NCI-H1092 (cell line): ENCODE measurements at regions not wholly inside any gene's neighbourhood (a gene's known extent, or its start where the extent isn't known, plus 50 kb on each side); places are given as distances from the start of the nearest gene placed in this dataset.
A peak's percentile ranks its signal among the peaks of the same experiment; 100 is the strongest.

Source experiments
- DNase-seq: peaks from one replicate; lab custom pipeline; 2025; lab: John Stamatoyannopoulos, UW

- no peak for DNase-seq
Measured at GRCh38 chr3:162538906-162539305, 1042.3 kb downstream of the OTOL1 start.

DNA sequence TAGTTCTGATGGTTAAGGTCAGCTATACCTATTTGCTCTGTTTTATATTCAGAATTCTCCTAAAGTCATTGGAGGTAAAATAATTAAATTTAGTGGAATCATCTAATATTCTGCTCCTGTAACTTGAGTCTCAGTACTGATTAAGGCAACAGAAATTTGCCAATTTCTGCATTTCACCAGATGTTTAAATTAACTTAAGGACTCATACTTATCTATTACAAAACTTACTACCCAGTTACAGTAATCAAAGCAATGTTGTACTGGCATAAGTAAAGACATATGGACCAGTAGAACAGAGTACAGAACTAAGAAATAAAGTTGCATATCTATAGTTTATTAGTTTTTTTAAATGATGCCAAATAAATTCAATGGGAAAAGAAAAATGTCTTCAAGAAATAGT is 1043.8 kb downstream of the OTOL1 start:
- DNase-seq: no peak

GRCh38 chr3:162541923-162542322 is 1045.3 kb downstream of the OTOL1 start:
- DNase-seq: no peak

DNA sequence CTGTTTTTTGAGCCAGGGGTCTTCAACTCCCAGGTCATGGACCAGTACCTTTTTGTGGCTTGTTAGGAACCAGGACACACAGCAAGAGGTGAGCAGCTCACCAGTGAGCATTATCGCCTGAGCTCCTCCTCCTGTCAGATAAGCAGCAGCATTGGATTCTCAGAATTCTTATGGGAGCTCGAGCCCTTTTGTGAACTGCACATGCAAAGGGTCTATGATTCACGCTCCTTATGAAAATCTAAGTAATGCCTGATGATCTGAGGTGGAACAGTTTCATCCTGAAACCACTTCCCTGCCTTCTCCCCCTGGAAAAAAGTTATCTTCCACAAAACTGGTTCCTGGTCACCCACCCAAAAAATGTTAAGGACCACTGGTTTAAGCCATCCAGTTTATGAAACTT is 1047.6 kb downstream of the OTOL1 start:
- DNase-seq: no peak

GRCh38 chr3:162546910-162547309 is 1050.3 kb downstream of the OTOL1 start:
- no peak for DNase-seq

DNA sequence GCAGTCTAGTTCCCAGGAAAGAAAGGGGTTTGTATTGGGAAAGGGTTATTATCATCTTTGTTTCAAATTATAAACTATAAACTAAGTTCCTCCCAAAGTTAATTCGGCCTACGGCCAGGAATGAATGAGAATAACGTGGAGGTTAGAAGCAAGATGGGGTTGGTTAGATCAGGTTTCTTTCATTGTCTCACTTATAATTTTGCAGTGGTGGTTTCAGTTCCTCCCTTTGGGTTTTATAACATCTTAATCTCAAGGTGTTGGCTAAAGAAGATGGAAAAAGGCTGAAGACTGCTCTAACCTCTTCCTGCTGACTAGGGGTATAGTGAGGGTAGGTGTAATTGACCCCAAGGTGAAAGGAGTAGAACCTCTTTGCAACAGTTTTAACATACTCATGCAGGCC is 1050.7 kb downstream of the OTOL1 start:
- DNase-seq: no peak

DNA sequence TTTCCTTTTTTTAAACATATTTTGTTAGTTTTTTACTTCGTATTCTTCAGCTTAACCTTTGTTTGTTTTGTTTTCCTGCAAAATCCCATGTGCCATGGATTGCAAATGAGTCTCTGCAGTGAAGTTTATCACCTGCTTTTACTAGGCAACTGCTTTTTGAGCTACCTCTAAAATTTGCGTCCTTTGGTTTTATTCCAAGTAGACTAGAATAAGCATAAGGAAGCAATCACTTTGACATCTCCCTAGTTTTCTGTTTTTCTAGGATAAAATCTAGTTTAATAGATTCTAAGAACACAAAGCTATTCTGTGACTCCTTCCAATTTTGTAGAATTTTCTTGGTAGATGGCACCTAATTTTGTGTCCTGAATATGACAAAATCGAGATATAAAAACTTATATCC is 1059.2 kb downstream of the OTOL1 start:
- no peak for DNase-seq

- DNase-seq: no peak
Measured at GRCh38 chr3:162558016-162558415, 1061.4 kb downstream of the OTOL1 start.

DNA sequence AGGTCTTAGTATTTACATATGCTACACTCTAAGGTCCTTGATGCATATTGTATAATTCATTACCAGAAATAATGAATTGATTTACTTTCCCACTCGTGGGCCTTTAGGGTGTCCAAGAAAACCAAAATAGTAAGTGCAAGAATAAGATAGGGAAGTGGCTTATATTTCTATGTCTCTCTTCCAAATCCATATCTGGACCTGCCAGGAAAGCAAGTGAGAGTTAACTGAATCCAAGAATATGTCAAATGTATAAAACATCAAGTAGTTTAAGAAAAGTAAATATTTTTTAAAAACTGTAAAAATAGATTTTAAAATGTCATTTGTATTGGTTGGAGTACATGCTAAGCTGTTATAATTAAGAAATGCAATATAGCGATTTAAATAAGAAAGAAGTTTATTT is 1072.1 kb downstream of the OTOL1 start:
- DNase-seq: no peak

- DNase-seq: no peak
Measured at GRCh38 chr3:162569314-162569713, 1072.7 kb downstream of the OTOL1 start.

- DNase-seq: no peak
Measured at GRCh38 chr3:162584986-162585385, 1088.4 kb downstream of the OTOL1 start.

DNA sequence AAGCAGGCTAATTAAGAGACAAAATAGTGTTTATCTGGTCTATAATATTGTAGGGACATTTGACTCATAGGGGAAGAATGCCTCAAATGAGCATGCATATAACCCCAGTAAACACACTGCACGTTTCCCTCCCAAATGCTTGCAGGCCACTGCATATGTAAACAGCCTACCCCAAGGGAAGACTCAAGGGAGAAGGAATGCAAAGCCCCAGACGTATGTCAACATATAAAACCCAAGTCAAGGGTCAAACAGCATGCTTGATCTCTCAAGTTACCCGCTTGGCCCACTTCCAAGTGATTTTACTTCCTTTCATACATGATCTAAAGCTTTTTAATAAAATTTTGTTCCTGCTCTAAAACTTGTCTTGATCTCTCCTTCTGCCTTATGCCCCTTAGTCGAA is 1090.0 kb downstream of the OTOL1 start:
- no peak for DNase-seq

GRCh38 chr3:162597226-162597625 is 1100.6 kb downstream of the OTOL1 start:
- DNase-seq: no peak

- DNase-seq: peak; percentile 93
Measured at GRCh38 chr3:162598500-162598899, 1101.9 kb downstream of the OTOL1 start.

DNA sequence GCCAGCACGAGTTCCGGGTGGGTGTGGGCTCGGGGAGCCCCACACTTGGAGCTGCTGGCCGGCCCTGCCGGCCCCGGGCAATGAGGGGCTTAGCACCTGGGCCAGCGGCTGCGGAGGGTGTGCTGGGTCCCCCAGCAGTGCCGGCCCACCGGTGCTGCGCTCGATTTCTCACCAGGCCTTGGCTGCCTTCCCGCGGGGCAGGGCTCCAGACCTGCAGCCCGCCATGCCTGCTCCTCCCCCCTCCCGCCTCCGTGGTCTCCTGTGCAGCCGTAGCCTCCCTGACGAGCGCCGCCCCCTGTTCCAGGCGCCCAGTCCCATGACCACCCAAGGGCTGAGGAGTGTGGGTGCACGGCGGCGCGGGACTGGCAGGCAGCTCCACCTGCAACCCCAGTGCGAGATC is 1103.1 kb downstream of the OTOL1 start:
- peak; percentile 24 for DNase-seq

- DNase-seq: no peak
Measured at GRCh38 chr3:162601101-162601670, 1104.6 kb downstream of the OTOL1 start.

DNA sequence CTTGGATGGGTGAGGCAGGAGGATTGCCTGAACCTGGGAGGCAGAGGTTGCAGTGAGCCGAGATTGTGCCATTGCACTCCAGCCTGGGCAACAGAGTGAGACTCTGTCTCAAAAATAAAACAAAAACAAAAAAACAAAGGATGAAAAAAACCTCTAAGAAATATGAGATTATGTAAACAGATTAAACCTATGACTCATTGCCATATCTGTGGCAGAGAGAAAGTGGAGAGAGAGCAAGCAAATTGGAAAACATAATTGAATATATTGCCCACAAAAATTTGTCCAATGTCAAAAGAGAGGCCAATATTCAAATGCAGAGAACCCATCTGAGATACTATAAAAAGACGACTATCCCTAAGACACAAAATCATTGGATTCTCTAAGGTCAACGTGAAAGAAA is 1106.0 kb downstream of the OTOL1 start:
- no peak for DNase-seq

DNA sequence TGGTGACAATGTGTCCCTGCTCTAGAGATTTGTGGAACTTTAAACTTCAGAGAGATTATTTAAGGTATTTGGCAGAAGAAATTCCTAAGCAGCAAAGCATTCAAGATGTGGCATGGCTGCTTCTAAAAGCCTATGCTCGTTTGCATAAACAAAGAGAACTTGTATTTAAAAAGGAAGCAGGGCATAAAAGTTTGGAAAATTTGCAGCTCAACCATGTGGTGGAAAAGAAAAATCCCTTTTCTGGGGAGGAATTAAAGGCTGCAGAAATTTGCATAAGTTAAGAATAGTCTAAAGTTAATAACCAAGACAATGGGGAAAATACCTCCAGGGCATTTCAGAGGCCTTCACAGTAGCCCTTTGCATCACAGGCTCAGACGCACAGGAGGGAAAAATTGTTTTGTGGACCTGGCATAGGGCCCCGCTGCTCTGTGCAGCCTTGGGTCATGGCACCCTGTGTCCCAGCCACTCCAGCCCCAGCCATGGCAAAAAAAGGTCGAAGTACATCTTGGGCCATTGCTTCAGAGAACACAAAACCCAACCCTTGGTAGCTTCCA is 1109.1 kb downstream of the OTOL1 start:
- DNase-seq: no peak

DNA sequence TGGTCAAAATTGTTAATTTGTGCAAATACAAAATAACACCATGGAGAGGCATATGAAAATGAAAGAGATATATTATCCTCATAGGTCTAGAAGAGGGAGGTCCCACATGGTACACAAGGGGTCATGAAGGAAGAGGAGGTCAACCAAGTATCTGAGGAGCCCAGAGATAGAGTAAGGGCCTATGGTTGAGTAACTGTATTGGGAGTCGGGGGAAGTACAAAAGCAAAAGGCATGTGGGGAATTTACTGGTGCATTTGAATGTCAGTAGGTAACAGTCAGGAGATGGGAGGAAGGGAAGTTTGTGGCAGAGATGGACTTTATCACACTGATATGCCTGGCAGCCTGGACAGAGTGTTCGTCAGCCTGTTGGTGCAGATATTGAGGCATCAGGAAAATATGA is 1113.7 kb downstream of the OTOL1 start:
- DNase-seq: no peak

DNA sequence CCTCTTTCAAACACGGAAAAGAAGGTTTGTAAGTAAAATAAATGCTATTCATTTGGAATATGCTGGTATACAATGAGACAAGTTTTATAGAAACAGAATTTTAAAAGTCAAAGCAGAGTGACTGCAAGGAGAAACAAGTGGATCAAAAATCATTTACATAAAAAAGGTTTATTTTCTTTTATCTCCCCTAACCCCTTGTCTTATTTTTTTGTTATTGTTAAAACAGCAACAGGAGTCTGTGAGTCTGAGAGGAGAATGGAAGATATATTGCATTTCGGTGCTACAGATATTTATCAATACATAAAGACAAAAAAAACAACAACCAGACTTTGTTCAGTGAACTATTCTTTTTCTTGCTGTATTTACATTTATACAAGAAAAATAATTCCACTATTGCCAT is 1116.4 kb downstream of the OTOL1 start:
- DNase-seq: no peak

- peak; percentile 56 for DNase-seq
Measured at GRCh38 chr3:162626172-162626571, 1129.6 kb downstream of the OTOL1 start.

GRCh38 chr3:162628531-162628930 is 1131.9 kb downstream of the OTOL1 start:
- DNase-seq: no peak

DNA sequence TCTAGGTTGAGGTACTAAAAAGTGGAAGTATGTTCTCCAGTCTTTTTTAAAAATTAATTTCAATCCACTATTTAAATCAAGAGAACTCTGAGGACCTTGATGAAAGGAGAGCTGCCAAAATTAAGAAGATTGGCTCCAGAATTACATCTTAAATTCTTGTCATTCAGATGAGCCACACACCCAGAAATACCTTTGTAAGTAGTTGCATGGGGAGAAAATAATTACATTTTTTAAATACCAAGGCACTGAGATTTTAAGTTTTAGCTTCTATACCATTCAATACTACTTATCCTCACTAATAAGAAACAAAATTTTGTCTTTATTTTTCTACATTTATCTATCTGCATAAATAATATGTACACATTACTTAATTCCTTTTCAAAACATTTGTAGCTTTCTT is 1132.8 kb downstream of the OTOL1 start:
- no peak for DNase-seq

DNA sequence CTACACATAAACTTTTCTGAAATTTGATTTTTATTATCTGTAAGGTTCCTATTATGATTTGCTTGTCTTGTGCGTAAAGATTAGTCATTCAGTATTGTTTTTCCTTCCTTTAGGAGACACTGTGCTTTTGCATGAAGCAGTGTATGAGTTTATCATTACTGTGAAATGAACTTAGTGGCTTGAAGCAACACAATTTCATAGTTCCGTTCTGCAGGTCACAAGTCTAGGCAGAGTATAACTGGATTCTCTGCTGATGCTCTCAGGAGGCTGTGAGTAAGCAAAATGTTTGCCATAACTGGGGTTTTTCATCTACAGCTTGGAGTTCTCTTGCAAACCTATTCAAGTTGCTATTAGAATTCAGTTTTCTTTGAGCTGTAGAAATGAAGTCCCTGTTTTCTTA is 1136.1 kb downstream of the OTOL1 start:
- DNase-seq: no peak
